C4-2B (cell line): ENCODE measurements at regions not wholly inside any gene's neighbourhood (a gene's known extent, or its start where the extent isn't known, plus 50 kb on each side); places are given as distances from the start of the nearest gene placed in this dataset.

Experiments used
- ZFX ChIP-seq: fragments of 450-650 bp; IDR thresholded peaks from 2 replicates; pipeline ENCODE4 v1.6.1; 2017
- TF ChIP-seq, protein P1 (sequence below): fragments of 450-650 bp; conservative IDR thresholded peaks from 2 replicates; pipeline ENCODE4 v1.5.1; 2017; ENCODE audit warnings: mild to moderate bottlenecking

DNA sequence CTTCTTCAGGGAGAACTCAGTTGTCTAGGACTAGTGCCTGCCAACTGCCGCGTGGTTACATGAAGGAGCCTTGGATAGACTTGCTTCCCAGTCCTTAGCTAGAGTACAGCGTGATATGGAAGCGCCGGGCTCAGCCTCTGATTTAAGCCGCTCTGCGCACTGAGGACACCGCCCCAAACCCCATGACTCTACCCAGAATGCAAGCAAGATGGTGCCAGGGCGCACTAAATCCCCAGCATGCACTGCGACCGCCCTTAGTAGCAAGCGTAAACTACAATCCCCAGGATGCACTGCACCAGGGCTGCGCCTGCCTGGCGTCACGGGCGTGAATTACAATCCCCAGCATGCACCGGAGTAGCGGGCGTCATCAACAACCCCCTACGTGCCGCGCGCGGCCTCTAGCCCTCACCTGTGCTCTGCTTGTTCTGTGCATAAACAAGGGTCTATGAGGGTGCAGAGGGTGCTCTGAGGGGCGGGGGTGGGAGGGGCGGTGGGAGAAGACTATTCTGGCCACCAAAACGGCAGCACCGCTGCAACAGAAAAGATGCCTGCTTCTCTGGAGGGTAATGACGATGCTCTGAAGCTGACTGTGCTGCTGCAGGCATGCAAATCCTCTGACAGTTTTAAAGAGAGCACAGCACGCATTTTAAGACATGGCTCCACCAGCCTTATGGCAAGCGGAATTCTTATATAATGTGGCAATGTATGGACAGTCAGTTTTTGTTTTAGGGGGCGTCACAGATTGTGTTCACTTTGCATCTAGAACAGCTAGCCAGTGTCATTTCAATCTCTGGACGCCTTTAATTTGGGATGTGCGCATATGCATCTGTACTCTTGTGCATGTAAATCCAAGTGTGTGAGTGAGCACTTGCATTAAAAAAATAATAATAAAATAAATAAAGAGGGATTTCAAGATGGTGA is 282.5 kb upstream of the MYT1L start:
- TF ChIP-seq, protein P1, sequence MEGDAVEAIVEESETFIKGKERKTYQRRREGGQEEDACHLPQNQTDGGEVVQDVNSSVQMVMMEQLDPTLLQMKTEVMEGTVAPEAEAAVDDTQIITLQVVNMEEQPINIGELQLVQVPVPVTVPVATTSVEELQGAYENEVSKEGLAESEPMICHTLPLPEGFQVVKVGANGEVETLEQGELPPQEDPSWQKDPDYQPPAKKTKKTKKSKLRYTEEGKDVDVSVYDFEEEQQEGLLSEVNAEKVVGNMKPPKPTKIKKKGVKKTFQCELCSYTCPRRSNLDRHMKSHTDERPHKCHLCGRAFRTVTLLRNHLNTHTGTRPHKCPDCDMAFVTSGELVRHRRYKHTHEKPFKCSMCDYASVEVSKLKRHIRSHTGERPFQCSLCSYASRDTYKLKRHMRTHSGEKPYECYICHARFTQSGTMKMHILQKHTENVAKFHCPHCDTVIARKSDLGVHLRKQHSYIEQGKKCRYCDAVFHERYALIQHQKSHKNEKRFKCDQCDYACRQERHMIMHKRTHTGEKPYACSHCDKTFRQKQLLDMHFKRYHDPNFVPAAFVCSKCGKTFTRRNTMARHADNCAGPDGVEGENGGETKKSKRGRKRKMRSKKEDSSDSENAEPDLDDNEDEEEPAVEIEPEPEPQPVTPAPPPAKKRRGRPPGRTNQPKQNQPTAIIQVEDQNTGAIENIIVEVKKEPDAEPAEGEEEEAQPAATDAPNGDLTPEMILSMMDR = no peak
- no peak for TF ChIP-seq ZFX
